T-cell (primary cell): ENCODE measurements at regions not wholly inside any gene's neighbourhood (a gene's known extent, or its start where the extent isn't known, plus 50 kb on each side); places are given as distances from the start of the nearest gene placed in this dataset.

Experiments
- ATAC-seq, 4 experiments: fragments of 200-7000 bp in 3 of 4; fragments of 150-1000 bp in 1 of 4; cut with Tn5 transposase; replicated peaks in 1 of 4; 1 replicate in 3 of 4; 2 replicates in 1 of 4; pipeline ENCODE4 v1.10.0; 2021; ENCODE audit warnings: moderate library complexity in 3 of 4, mild to moderate bottlenecking in 2 of 4, moderate number of reproducible peaks in 1 of 4
- CTCF ChIA-PET, 2 donors: fragments of 300-600 bp; sonication (Branson Sonifier 250); formaldehyde crosslinking; loops; one replicate each; lab custom pipeline; 2022; ENCODE audit warnings: antibody characterized with exemption in 2 of 2; lab: Charles Lee
- POLR2A ChIA-PET, 2 donors: fragments of 300-600 bp; sonication (Branson Sonifier 250); formaldehyde crosslinking; loops; one replicate each; lab custom pipeline; 2022; ENCODE audit warnings: antibody characterized with exemption in 2 of 2; lab: Charles Lee
- DNase-seq, 35 experiments: peaks; one replicate each; pipeline versions ENCODE4 v3.0.0 to v3.0.0-alpha.2; 2013 to 2023
- H3K27ac ChIP-seq: one replicate; pipeline ENCODE4 v1.5.1; 2013; ENCODE audit warnings: low read length
- H3K27me3 ChIP-seq, 2 experiments: replicated peaks in 1 of 2; 1 replicate in 1 of 2; 2 replicates in 1 of 2; pipeline versions ENCODE4 v1.6.1 to v1.7.0; 2013; ENCODE audit warnings: low read length in 1 of 2, mixed read lengths in 1 of 2; ENCODE audit not compliant: control insufficient read depth in 2 of 2, insufficient read depth in 2 of 2; ENCODE audit errors: extremely low read depth in 1 of 2
- H3K36me3 ChIP-seq, 2 donors: 1 replicate in 1 of 2; 2 replicates in 1 of 2; pipeline versions ENCODE4 v1.6.1 to v1.7.0; 2013; ENCODE audit warnings: low read length in 1 of 2; ENCODE audit not compliant: control insufficient read depth in 2 of 2, insufficient read depth in 1 of 2; ENCODE audit errors: extremely low read depth in 1 of 2
- H3K4me1 ChIP-seq, 2 experiments: 1 replicate in 1 of 2; 2 replicates in 1 of 2; pipeline versions ENCODE4 v1.6.1 to v1.7.0; 2013; ENCODE audit warnings: low read length in 2 of 2, mixed read lengths in 1 of 2; ENCODE audit not compliant: insufficient read depth in 2 of 2, control insufficient read depth in 1 of 2; ENCODE audit errors: extremely low read depth in 1 of 2
- H3K4me3 ChIP-seq, 2 donors: 1 replicate in 1 of 2; 2 replicates in 1 of 2; pipeline versions ENCODE4 v1.5.1 to v1.7.0; 2013; ENCODE audit warnings: mild to moderate bottlenecking in 2 of 2, low read length in 1 of 2, moderate library complexity in 1 of 2; ENCODE audit not compliant: control insufficient read depth in 1 of 2; ENCODE audit errors: extremely low read depth in 1 of 2
- H3K9me3 ChIP-seq: 2 replicates; pipeline ENCODE4 v1.7.0; 2013
- H3K27ac Mint-ChIP-seq, 2 donors: one replicate each; pipeline ENCODE4 v1.8.0; 2020 to 2021; ENCODE audit warnings: mild to moderate bottlenecking in 2 of 2, mixed read lengths in 2 of 2
- H3K27me3 Mint-ChIP-seq, 2 donors: one replicate each; pipeline ENCODE4 v1.8.0; 2021 to 2022; ENCODE audit warnings: mixed read lengths in 2 of 2
- H3K36me3 Mint-ChIP-seq: one replicate; pipeline ENCODE4 v1.8.0; 2021; ENCODE audit warnings: mixed read lengths
- H3K4me1 Mint-ChIP-seq, 3 donors: one replicate each; pipeline ENCODE4 v1.8.0; 2020 to 2022; ENCODE audit warnings: mixed read lengths in 3 of 3, mild to moderate bottlenecking in 1 of 3
- H3K4me3 Mint-ChIP-seq, 3 donors: one replicate each; pipeline ENCODE4 v1.8.0; 2020 to 2022; ENCODE audit warnings: mild to moderate bottlenecking in 3 of 3, mixed read lengths in 3 of 3, moderate library complexity in 3 of 3
- H3K9me3 Mint-ChIP-seq, 3 donors: one replicate each; pipeline ENCODE4 v1.8.0; 2020 to 2022; ENCODE audit warnings: mixed read lengths in 3 of 3
- WGBS: methylation state at CpG from one replicate; pipeline ENCODE4 v1.1.5; 2013; ENCODE audit warnings: missing lambda C conversion rate; ENCODE audit not compliant: insufficient coverage; 5-methylcytosine and 5-hydroxymethylcytosine counted together

- no CpG with 5 or more reads among the region's 3 CpGs for WGBS
- CTCF ChIA-PET, result no interaction called here
Observed at GRCh38 chr11:43124272-43124935, 187.4 kb upstream of the API5 start.

GRCh38 chr11:43129329-43129728 is 182.5 kb upstream of the API5 start:
- DNase-seq (no peak), ATAC-seq (no peak)
- Mint-ChIP-seq H3K4me1 (no peaks in the 10 kb centered on the region), H3K27ac (no peak overlapping the region), H3K9me3 (peaks cover 0 to 3% (median 0%) of the 10 kb centered on the region in 3 donors), H3K36me3 (no peaks in the 10 kb centered on the region), H3K4me3 (no peak overlapping the region), H3K27me3 (peaks cover 0 to 4% of the 10 kb centered on the region in 2 donors)
- ChIA-PET CTCF (no interaction called here), POLR2A (no interaction called here)
- Histone ChIP-seq H3K27me3 (peaks cover 0 to 2% of the 10 kb centered on the region in 2 experiments), H3K27ac (no peak overlapping the region), H3K9me3 (no peaks in the 10 kb centered on the region), H3K36me3 (no peaks in the 10 kb centered on the region), H3K4me3 (no peak overlapping the region), H3K4me1 (no peaks in the 10 kb centered on the region)
- 89% methylated on average over 2 of the region's 2 CpGs for WGBS

More at GRCh38 chr11:43124272-43124935, 187.4 kb upstream of the API5 start:
- Histone ChIP-seq H3K36me3 (no peaks in the 10 kb centered on the region), H3K4me1 (no peaks in the 10 kb centered on the region), H3K9me3 (no peaks in the 10 kb centered on the region), H3K4me3 (no peak overlapping the region), H3K27ac (no peak overlapping the region), H3K27me3 (peaks cover 0 to 2% of the 10 kb centered on the region in 2 experiments)
- POLR2A ChIA-PET, result no interaction called here
- H3K27me3 Mint-ChIP-seq, result no peaks in the 10 kb centered on the region
- no peaks in the 10 kb centered on the region for H3K36me3 Mint-ChIP-seq
- H3K4me3 Mint-ChIP-seq, result no peak overlapping the region
- H3K4me1 Mint-ChIP-seq, result no peaks in the 10 kb centered on the region
- ATAC-seq (no peak), DNase-seq (no peak)
- peaks cover 0 to 6% (median 0%) of the 10 kb centered on the region in 3 donors for H3K9me3 Mint-ChIP-seq
- no peak overlapping the region for H3K27ac Mint-ChIP-seq

- H3K4me3 ChIP-seq, result no peak overlapping the region
- Mint-ChIP-seq H3K27me3 (peaks cover 0 to 4% of the 10 kb centered on the region in 2 donors), H3K4me3 (no peak overlapping the region), H3K9me3 (peaks cover 0 to 3% (median 0%) of the 10 kb centered on the region in 3 donors), H3K4me1 (no peaks in the 10 kb centered on the region), H3K27ac (no peak overlapping the region), H3K36me3 (no peaks in the 10 kb centered on the region)
- peaks cover 0 to 2% of the 10 kb centered on the region in 2 experiments for H3K27me3 ChIP-seq
- POLR2A ChIA-PET, result no interaction called here
- H3K27ac ChIP-seq, result no peak overlapping the region
- ATAC-seq (no peak), DNase-seq (no peak)
- CTCF ChIA-PET, result no interaction called here
- H3K9me3 ChIP-seq, result no peaks in the 10 kb centered on the region
- H3K4me1 ChIP-seq, result no peaks in the 10 kb centered on the region
- no peaks in the 10 kb centered on the region for H3K36me3 ChIP-seq
- 0% methylated on average over 1 of the region's 2 CpGs for WGBS
Observed at GRCh38 chr11:43130616-43131015, 181.2 kb upstream of the API5 start.

GRCh38 chr11:43135966-43136534 is 175.7 kb upstream of the API5 start:
- H3K36me3 ChIP-seq, result no peaks in the 10 kb centered on the region
- H3K4me3 ChIP-seq, result no peak overlapping the region
- H3K9me3 ChIP-seq, result no peaks in the 10 kb centered on the region
- Mint-ChIP-seq H3K4me1 (no peaks in the 10 kb centered on the region), H3K9me3 (peaks cover 0 to 10% (median 3%) of the 10 kb centered on the region in 3 donors), H3K27me3 (peaks cover 0 to 9% of the 10 kb centered on the region in 2 donors), H3K36me3 (no peaks in the 10 kb centered on the region), H3K4me3 (no peak overlapping the region), H3K27ac (no peak overlapping the region)
- POLR2A ChIA-PET, result no interaction called here
- CTCF ChIA-PET, result no interaction called here
- H3K4me1 ChIP-seq, result no peaks in the 10 kb centered on the region
- WGBS, result 65% methylated on average over 3 of the region's 5 CpGs
- DNase-seq (no peak), ATAC-seq (no peak)
- no peak overlapping the region for H3K27ac ChIP-seq
- H3K27me3 ChIP-seq, result no peaks in the 10 kb centered on the region

GRCh38 chr11:43138621-43139140 is 173.1 kb upstream of the API5 start:
- H3K27ac ChIP-seq, result no peak overlapping the region
- Mint-ChIP-seq H3K27ac (no peak overlapping the region), H3K4me1 (no peaks in the 10 kb centered on the region), H3K36me3 (no peaks in the 10 kb centered on the region), H3K9me3 (peaks cover 13 to 16% (median 16%) of the 10 kb centered on the region in 3 donors), H3K4me3 (no peak overlapping the region), H3K27me3 (peaks cover 0 to 5% of the 10 kb centered on the region in 2 donors)
- H3K9me3 ChIP-seq, result no peaks in the 10 kb centered on the region
- ChIA-PET POLR2A (no interaction called here), CTCF (no interaction called here)
- no peak for DNase-seq
- H3K4me3 ChIP-seq, result no peak overlapping the region
- ATAC-seq, result no peak
- H3K27me3 ChIP-seq, result no peaks in the 10 kb centered on the region
- H3K4me1 ChIP-seq, result no peaks in the 10 kb centered on the region
- 93% methylated on average over 5 of the region's 5 CpGs for WGBS
- H3K36me3 ChIP-seq, result no peaks in the 10 kb centered on the region

GRCh38 chr11:43145653-43146052 is 166.1 kb upstream of the API5 start:
- ChIA-PET CTCF (no interaction called here), POLR2A (no interaction called here)
- H3K27ac ChIP-seq, result no peak overlapping the region
- DNase-seq (no peak), ATAC-seq (no peak)
- Mint-ChIP-seq H3K27me3 (no peaks in the 10 kb centered on the region), H3K4me3 (no peak overlapping the region), H3K27ac (no peak overlapping the region), H3K9me3 (peaks cover 10 to 14% (median 13%) of the 10 kb centered on the region in 3 donors), H3K4me1 (no peaks in the 10 kb centered on the region), H3K36me3 (no peaks in the 10 kb centered on the region)
- no peaks in the 10 kb centered on the region for H3K9me3 ChIP-seq
- H3K4me3 ChIP-seq, result no peak overlapping the region
- H3K27me3 ChIP-seq, result peaks cover 0 to 2% of the 10 kb centered on the region in 2 experiments
- no peaks in the 10 kb centered on the region for H3K36me3 ChIP-seq
- no peaks in the 10 kb centered on the region for H3K4me1 ChIP-seq
- WGBS, result 75% methylated on average over 1 of the region's 1 CpG
